ENCODE measurements at regions not wholly inside any gene's neighbourhood (a gene's known extent, or its start where the extent isn't known, plus 50 kb on each side); places are given as distances from the start of the nearest gene placed in this dataset.

GRCh38 chr17:77608431-77608830 lies 350.1 kb upstream of the TNRC6C start:
- H3K4me1 ChIP-seq = peaks cover 35% of the 10 kb centered on the region
- H3K27ac ChIP-seq = no peak overlapping the region
- H3K9me3 ChIP-seq = no peaks in the 10 kb centered on the region
- DNase-seq (ENCODE audit: extremely low spot score in 2 of 2) = no peak
- intact Hi-C loops (cut with DNase I) = no loop called here
- H3K36me3 ChIP-seq = no peaks in the 10 kb centered on the region
- H3K4me3 ChIP-seq = no peak overlapping the region
- H3K27me3 ChIP-seq = no peaks in the 10 kb centered on the region
- TF ChIP-seq POLR2AphosphoS5 (IDR thresholded peaks at IDR 0.05; ENCODE audit: insufficient read depth in 1 of 2, low read depth in 1 of 2) (no peak), POLR2A (IDR thresholded peaks at IDR 0.05) (no peak), CTCF (IDR thresholded peaks at IDR 0.05) (no peak)

GRCh38 chr17:77609553-77610517 lies 348.7 kb upstream of the TNRC6C start:
- H3K27me3 ChIP-seq = no peaks in the 10 kb centered on the region
- peak overlapping the region; percentile 1 to 25 for H3K4me3 ChIP-seq
- DNase-seq (ENCODE audit: extremely low spot score in 2 of 2) = peak in 1 of 2 donors; percentile 84
- no peaks in the 10 kb centered on the region for H3K36me3 ChIP-seq
- no peak for TF ChIP-seq CTCF (IDR thresholded peaks at IDR 0.05)
- TF ChIP-seq POLR2AphosphoS5 (IDR thresholded peaks at IDR 0.05; ENCODE audit: insufficient read depth in 1 of 2, low read depth in 1 of 2) = peak in 1 of 2 donors; percentile 26
- TF ChIP-seq POLR2A (IDR thresholded peaks at IDR 0.05) = no peak
- H3K9me3 ChIP-seq = no peaks in the 10 kb centered on the region
- peak overlapping the region; percentile 86 for H3K27ac ChIP-seq
- intact Hi-C loops (cut with DNase I) = no loop called here
- peaks cover 27% of the 10 kb centered on the region for H3K4me1 ChIP-seq

GRCh38 chr17:77610518-77610893 lies 348.0 kb upstream of the TNRC6C start:
- no peak for TF ChIP-seq POLR2A (IDR thresholded peaks at IDR 0.05)
- no peak for TF ChIP-seq POLR2AphosphoS5 (IDR thresholded peaks at IDR 0.05; ENCODE audit: insufficient read depth in 1 of 2, low read depth in 1 of 2)
- TF ChIP-seq CTCF (IDR thresholded peaks at IDR 0.05) = no peak
- Histone ChIP-seq H3K27me3 (no peaks in the 10 kb centered on the region), H3K36me3 (no peaks in the 10 kb centered on the region), H3K27ac (peak overlapping the region; percentile 86), H3K4me3 (peak overlapping the region; percentile 1 to 25), H3K4me1 (peaks cover 29% of the 10 kb centered on the region), H3K9me3 (no peaks in the 10 kb centered on the region)
- intact Hi-C loops (cut with DNase I) = no loop called here
- no peak for DNase-seq (ENCODE audit: extremely low spot score in 2 of 2)

GRCh38 chr17:77610972-77611521 lies 347.5 kb upstream of the TNRC6C start:
- DNase-seq (ENCODE audit: extremely low spot score in 2 of 2) = no peak
- no peaks in the 10 kb centered on the region for H3K27me3 ChIP-seq
- H3K4me3 ChIP-seq = no peak overlapping the region
- TF ChIP-seq POLR2AphosphoS5 (IDR thresholded peaks at IDR 0.05; ENCODE audit: insufficient read depth in 1 of 2, low read depth in 1 of 2) (peak in 1 of 2 donors; percentile 74), CTCF (IDR thresholded peaks at IDR 0.05) (no peak)
- H3K27ac ChIP-seq = peak overlapping the region; percentile 86
- no peaks in the 10 kb centered on the region for H3K36me3 ChIP-seq
- intact Hi-C loops (cut with DNase I) = no loop called here
- peaks cover 35% of the 10 kb centered on the region for H3K4me1 ChIP-seq
- no peaks in the 10 kb centered on the region for H3K9me3 ChIP-seq

Data from vagina (tissue), 2 donors.